Activated T-cell treated with anti-CD3 and anti-CD28 coated beads, Interleukin-2, amount 50 U/mL, for 4 hours (primary cell): ENCODE measurements at regions not wholly inside any gene's neighbourhood (a gene's known extent, or its start where the extent isn't known, plus 50 kb on each side); places are given as distances from the start of the nearest gene placed in this dataset.
A peak's percentile ranks its signal among the peaks of the same experiment; 100 is the strongest.
"Not testable (repeated sequence)": the region's sequence is repeated elsewhere in the genome, so short reads cannot be mapped to it uniquely, and the experiment has no call there.

ENCODE experiments used
- ATAC-seq, 2 donors: fragments of 200-7000 bp; cut with Tn5 transposase; one replicate each; pipeline ENCODE4 v1.10.0; 2021
- DNase-seq: peaks from one replicate; pipeline ENCODE4 v3.0.0-alpha.2; 2020
- H3K27me3 Mint-ChIP-seq: one replicate; pipeline ENCODE4 v1.8.0; 2021; ENCODE audit warnings: low read depth, mixed read lengths
- H3K36me3 Mint-ChIP-seq: one replicate; pipeline ENCODE4 v1.8.0; 2022; ENCODE audit warnings: mixed read lengths; ENCODE audit not compliant: insufficient read depth
- H3K4me1 Mint-ChIP-seq: one replicate; pipeline ENCODE4 v1.8.0; 2021; ENCODE audit warnings: low read depth, mixed read lengths
- H3K4me3 Mint-ChIP-seq: one replicate; pipeline ENCODE4 v1.8.0; 2021; ENCODE audit warnings: mild to moderate bottlenecking, moderate library complexity, mixed read lengths
- H3K9me3 Mint-ChIP-seq: one replicate; pipeline ENCODE4 v1.8.0; 2021; ENCODE audit warnings: mixed read lengths

DNA sequence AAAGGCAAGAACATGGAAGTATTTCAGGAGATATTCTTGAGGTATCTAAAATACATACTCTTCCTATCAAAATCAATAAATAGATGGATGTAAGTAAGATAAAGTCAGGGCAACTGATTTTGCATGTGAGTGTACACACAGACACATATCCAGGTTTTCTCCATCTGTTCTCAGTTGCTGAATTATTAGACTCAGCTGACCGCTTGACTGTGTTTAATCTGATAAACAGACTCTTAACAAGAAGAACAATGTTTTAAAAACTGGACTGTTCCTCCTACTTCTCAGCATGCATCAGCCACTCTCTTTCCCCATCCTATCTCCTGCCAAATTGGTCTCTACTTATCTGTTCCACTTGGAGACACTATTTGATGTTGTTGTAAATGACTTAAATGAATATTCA is 73.5 kb downstream of the GOLGA8G start:
- no peak for DNase-seq
- H3K27me3 Mint-ChIP-seq, result peaks cover 16% of the 10 kb centered on the region

DNA sequence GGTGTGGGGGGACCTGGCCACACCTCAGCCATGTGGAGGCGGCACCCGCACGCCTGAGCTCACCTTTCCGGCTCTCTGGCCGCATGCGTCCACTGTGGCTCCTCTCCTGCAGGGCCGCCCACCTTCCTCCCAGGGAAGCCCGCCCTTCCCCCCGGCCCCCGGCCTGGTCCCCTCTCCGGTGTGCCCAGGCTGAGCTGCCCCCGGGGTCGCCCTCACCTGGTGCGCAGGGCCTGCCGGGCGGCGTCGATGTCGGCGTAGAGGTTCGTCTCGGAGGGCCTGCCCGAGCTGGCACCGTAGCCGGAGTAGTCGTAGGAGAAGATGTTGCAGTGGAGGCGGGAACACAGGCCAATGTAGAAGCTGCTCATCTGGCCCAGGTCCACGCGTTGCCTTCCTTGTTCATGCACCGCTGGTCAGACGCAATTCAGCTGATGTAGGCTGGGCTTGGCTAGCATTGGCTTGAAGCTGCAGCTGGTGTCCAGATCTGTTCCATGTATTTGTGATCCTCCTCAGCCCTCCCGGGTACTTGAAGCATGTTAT is 75.3 kb downstream of the GOLGA8G start:
- H3K27me3 Mint-ChIP-seq, result peaks cover 16% of the 10 kb centered on the region
- not testable (repeated sequence) for H3K4me3 Mint-ChIP-seq, H3K36me3 Mint-ChIP-seq, ATAC-seq, H3K9me3 Mint-ChIP-seq, H3K4me1 Mint-ChIP-seq
- peak; percentile 5 for DNase-seq

More for the DNA sequence above, 73.5 kb downstream of the GOLGA8G start:
- no peaks in the 10 kb centered on the region for H3K9me3 Mint-ChIP-seq
- H3K36me3 Mint-ChIP-seq, result no peaks in the 10 kb centered on the region
- peaks cover 2% of the 10 kb centered on the region for H3K4me1 Mint-ChIP-seq
- H3K4me3 Mint-ChIP-seq, result no peak overlapping the region
- ATAC-seq, result no peak

DNA sequence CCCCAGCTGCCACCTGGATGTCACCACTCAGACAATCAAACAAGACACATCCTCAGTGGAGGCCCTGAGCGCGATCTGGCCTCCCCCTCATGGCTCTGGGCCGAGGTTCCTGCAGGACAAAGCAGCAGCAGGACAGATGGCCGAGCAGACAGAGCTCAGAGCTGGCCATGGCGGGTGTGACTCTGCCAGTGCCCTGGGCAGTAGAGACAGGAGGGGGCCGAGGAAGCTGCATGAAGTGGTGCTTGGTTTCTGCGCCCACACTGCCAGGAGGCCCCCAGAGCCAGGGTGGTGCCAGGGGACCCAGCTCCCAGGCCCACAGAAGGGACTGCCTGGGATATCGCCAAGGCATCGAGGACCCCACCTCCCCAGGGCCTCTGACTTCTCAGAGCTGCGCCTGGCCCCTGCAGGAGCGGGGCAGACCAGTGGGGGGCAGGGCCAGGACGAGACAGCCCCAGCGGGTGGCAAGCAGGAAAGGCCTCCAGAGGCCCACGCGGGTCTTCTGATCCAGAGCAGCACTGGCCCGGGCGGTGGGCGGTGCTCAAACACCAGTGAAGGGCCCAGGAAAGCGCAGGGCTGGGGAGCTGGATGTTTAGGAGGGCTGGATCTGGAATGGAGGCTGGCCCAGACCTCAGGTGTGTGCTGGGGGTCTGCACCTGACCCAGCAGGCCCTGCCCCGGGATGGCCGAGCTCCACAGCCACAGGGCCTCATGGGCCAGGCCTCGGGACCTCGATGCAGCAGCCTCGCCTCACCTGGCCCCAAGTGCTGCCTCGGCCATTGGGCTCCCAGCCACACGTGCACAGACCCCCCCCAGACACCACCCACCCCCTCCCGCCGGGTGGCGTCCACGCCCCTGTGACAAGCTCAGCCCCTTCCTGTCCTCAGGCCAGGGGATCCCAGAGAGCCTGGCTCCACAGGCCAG is 76.0 kb downstream of the GOLGA8G start:
- H3K4me3 Mint-ChIP-seq, result no peak overlapping the region
- DNase-seq, result peak; percentile 7
- no peak for ATAC-seq
- no peaks in the 10 kb centered on the region for H3K9me3 Mint-ChIP-seq
- H3K27me3 Mint-ChIP-seq, result peaks cover 16% of the 10 kb centered on the region
- H3K36me3 Mint-ChIP-seq, result no peaks in the 10 kb centered on the region
- H3K4me1 Mint-ChIP-seq, result peaks cover 2% of the 10 kb centered on the region

DNA sequence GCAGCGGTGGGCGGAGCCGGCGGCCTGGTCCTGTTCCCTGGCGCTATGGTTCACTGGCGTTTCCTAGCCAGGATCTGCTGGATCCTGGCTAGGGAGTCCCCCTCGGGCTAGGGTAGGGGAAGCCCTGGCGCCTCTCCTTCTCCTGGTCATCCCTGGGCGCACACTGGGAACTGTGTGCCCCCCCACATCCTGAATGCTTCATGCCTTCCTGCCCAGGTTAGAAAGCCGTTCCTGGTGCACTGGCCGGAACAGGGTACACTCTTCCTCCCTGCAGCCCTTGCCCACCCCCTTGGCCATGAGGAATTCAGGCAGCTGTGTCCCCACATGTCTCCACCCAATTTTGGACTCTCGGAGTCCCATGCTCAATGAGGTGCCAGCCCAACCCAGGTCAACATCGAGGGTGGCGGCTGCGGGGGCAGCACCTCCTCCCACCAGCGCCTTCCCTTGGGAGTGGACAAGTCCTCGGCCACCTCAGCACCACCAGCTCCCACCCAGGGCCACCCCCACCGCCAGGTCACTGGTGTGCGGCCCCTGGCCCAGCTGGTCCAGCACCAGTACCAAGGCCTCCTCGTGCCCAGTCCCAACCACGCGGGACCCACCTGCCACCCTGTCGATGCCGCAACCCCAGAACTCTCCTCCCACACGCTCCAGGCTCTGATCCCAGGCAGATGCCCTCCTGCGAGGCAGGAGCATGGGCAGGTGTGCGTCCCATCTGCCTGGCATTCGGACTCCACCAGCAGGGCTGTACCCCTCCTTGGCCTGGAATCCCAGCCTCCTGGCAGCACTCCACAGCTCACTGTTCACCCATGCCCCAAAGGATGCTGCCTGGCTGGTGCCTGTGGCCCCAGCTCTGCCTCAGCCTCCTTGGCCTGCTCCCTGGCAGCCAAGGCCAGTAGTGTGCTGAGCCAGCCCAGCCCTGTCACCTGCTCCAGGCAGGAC is 77.0 kb downstream of the GOLGA8G start:
- ATAC-seq, DNase-seq, H3K36me3 Mint-ChIP-seq, H3K4me1 Mint-ChIP-seq, H3K9me3 Mint-ChIP-seq, H3K4me3 Mint-ChIP-seq: not testable (repeated sequence)
- peaks cover 16% of the 10 kb centered on the region for H3K27me3 Mint-ChIP-seq

DNA sequence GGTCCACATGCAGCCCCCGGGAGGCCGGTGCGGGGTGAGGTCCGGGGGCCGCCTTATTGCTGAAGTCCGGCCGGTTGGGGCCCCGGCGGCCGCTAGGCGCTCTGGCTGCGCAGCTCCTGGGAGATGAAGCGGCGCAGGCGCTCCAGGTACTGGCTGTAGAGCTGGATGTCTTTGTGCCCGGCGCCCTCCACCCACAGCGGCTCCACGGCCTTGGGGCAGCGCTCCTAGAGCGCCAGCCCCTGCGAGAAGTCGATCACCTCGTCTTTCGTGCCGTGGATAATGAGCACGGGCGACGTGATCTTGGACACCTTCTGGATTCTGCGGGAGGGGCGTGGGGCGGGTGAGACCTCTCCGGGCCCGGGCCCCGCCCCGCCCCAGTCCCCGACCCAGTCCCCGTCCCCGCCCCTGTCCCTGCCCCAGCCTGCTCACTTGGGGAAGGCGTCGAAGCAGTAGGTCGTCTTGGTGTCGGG is 76.3 kb downstream of the GOLGA8F start:
- DNase-seq, ATAC-seq, H3K9me3 Mint-ChIP-seq, H3K4me1 Mint-ChIP-seq, H3K4me3 Mint-ChIP-seq, H3K36me3 Mint-ChIP-seq: not testable (repeated sequence)
- H3K27me3 Mint-ChIP-seq, result peaks cover 16% of the 10 kb centered on the region
